ENCODE measurements at regions not wholly inside any gene's neighbourhood (a gene's known extent, or its start where the extent isn't known, plus 50 kb on each side); places are given as distances from the start of the nearest gene placed in this dataset.

DNA sequence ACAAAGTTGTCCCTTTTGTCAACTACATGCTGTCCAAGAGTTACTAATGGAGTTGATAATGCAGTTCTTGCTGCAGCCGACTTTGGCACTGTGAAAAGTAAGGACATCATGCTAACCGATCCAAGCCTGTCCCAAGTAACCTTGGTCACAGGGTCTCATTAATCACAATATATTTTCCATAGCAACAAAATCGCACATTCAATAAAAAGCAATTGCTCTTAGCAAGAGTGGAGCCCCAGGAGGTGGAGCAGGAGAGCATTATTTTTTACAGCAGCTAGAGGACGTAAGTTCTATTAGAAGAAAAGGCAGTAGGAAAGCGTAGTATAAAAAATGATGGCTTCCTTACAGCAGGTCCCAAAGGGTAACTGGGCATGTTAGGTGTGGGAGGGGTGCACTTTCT, 570.3 kb downstream of the EBF1 start:
- peak; percentile 87 for DNase-seq
- Histone ChIP-seq H3K27ac (ENCODE audit: low read length) (no peak overlapping the region), H3K9me3 (replicated peaks; ENCODE audit: control insufficient read depth, low read depth, low read length) (no peaks in the 10 kb centered on the region), H3K27me3 (ENCODE audit: control insufficient read depth, insufficient read depth, low read length) (no peaks in the 10 kb centered on the region), H3K4me1 (ENCODE audit: control insufficient read depth, insufficient read depth, low read length) (peaks cover 2% of the 10 kb centered on the region), H3K4me3 (ENCODE audit: low read length) (no peak overlapping the region), H3K36me3 (ENCODE audit: control insufficient read depth, insufficient read depth, low read length) (no peaks in the 10 kb centered on the region)
- 60% methylated on average over 1 of the region's 5 CpGs for WGBS (ENCODE audit: insufficient coverage)

DNA sequence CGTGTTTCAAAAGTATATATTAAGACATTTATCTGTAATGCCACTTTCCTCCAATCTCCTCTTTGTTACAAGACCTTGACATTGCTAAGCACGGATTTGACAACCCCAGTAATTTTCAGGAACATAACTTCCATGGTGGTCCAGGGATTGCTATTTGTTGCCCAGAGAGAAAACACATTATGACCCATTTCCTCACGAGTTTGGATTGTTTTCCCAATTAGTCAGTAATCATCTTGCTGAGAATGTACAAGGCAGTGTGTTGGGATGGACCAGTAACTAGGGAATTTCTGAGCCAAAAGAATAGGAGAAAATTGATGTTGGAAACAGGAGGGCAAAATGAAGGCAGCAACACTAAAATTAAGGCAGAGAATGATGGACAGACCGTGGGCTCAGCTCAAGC, 574.1 kb downstream of the EBF1 start:
- Histone ChIP-seq H3K27me3 (ENCODE audit: control insufficient read depth, insufficient read depth, low read length) (no peaks in the 10 kb centered on the region), H3K9me3 (replicated peaks; ENCODE audit: control insufficient read depth, low read depth, low read length) (no peaks in the 10 kb centered on the region), H3K27ac (ENCODE audit: low read length) (no peak overlapping the region), H3K4me3 (ENCODE audit: low read length) (no peak overlapping the region), H3K36me3 (ENCODE audit: control insufficient read depth, insufficient read depth, low read length) (no peaks in the 10 kb centered on the region), H3K4me1 (ENCODE audit: control insufficient read depth, insufficient read depth, low read length) (peaks cover 5% of the 10 kb centered on the region)
- 67% methylated on average over 1 of the region's 4 CpGs for WGBS (ENCODE audit: insufficient coverage)
- peak; percentile 55 for DNase-seq

DNA sequence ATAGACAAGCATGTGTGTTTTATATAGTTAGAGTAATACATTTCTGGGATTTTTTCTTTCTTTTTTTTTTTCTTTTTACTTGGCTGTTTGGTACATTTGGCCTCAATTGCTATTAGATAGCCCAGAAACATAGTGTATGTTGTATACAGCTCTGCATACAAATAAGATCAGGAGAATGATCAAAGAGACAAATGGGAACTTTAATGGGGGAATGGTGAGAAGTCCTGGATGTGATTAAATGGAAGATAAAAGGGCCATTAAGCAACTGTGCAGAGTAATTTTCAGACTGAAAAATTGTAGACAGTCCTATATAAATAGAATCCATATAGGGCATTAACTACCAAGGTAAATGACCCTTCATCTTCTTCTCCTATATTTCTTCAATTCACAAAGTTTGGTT, 575.6 kb downstream of the EBF1 start:
- Histone ChIP-seq H3K36me3 (ENCODE audit: control insufficient read depth, insufficient read depth, low read length) (no peaks in the 10 kb centered on the region), H3K4me1 (ENCODE audit: control insufficient read depth, insufficient read depth, low read length) (peaks cover 5% of the 10 kb centered on the region), H3K9me3 (replicated peaks; ENCODE audit: control insufficient read depth, low read depth, low read length) (no peaks in the 10 kb centered on the region), H3K27ac (ENCODE audit: low read length) (peak overlapping the region; percentile 82), H3K4me3 (ENCODE audit: low read length) (no peak overlapping the region), H3K27me3 (ENCODE audit: control insufficient read depth, insufficient read depth, low read length) (no peaks in the 10 kb centered on the region)
- DNase-seq = no peak

DNA sequence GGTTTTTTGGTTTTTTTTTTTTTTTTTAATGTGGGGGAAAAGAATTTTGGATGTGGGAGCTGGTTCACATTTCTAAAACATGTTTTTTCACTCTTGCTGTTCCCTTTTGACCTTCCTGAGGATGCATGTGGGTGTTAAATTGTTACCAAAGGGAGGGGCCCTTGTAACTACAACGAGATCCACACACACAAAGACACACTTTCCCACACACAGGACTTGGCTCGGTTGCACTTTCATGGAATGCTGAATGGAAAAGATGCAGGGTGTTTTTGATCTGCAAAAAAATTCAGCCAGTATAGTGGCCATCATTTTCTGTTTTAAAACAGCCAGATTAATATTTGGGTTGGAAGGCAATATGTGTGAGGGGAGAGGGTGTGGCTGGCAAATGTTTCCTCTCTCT, 576.9 kb downstream of the EBF1 start:
- Histone ChIP-seq H3K27me3 (ENCODE audit: control insufficient read depth, insufficient read depth, low read length) (no peaks in the 10 kb centered on the region), H3K9me3 (replicated peaks; ENCODE audit: control insufficient read depth, low read depth, low read length) (no peaks in the 10 kb centered on the region), H3K4me3 (ENCODE audit: low read length) (no peak overlapping the region), H3K36me3 (ENCODE audit: control insufficient read depth, insufficient read depth, low read length) (no peaks in the 10 kb centered on the region), H3K27ac (ENCODE audit: low read length) (peak overlapping the region; percentile 82), H3K4me1 (ENCODE audit: control insufficient read depth, insufficient read depth, low read length) (peaks cover 5% of the 10 kb centered on the region)
- peak; percentile 98 for DNase-seq
- no CpG with 5 or more reads among the region's 2 CpGs for WGBS (ENCODE audit: insufficient coverage)

DNA sequence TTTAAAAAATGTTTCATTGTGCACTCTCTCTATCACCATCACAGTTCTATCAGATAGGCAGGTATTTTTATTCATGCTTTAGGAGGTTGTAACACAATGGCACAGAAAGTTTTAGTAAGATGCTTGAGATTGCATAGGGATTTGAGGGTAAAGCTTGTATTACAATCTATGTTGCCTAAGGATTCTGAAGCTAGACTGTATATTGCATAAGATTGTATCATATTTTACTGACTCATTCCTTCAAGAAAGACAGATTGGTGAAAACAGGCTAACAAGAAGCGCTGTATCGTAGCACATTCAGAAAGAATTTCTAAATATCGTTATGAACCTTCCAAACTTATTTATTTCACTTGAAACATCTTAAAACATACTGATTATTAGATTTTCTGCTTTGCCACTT, 577.7 kb downstream of the EBF1 start:
- no peaks in the 10 kb centered on the region for H3K9me3 ChIP-seq (replicated peaks; ENCODE audit: control insufficient read depth, low read depth, low read length)
- WGBS (ENCODE audit: insufficient coverage) = no CpG with 5 or more reads among the region's 3 CpGs
- no peak overlapping the region for H3K4me3 ChIP-seq (ENCODE audit: low read length)
- DNase-seq = no peak
- H3K36me3 ChIP-seq (ENCODE audit: control insufficient read depth, insufficient read depth, low read length) = no peaks in the 10 kb centered on the region
- no peaks in the 10 kb centered on the region for H3K27me3 ChIP-seq (ENCODE audit: control insufficient read depth, insufficient read depth, low read length)
- H3K27ac ChIP-seq (ENCODE audit: low read length) = peak overlapping the region; percentile 82
- peaks cover 5% of the 10 kb centered on the region for H3K4me1 ChIP-seq (ENCODE audit: control insufficient read depth, insufficient read depth, low read length)

DNA sequence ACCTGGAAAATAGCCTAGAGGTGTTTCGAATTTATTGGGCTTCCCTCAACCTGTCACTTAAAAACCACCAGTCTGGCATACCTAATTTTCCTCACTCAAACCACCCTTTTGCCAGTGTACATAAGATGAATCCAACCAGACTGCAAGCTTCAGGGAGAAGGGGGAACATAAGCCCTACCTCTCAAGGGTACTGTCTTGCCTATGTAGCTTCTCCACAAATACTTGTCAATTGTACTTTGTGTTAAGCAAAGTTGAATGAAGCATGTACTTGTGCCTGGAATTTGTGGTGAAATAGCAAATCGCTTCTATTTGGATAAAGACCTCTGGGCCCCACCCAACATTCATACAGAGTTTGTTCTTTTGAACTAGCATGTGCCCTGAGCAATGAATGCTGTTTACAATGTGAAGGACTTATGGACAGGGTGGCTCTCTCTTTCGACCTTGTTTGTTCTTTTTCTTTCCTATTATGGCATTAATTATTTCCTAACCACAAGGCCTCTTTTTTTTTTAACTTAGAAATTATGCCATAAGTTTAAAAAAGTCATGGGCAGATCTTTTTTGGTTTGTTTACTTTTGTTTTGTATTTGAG, 580.2 kb downstream of the EBF1 start:
- no CpG with 5 or more reads among the region's 3 CpGs for WGBS (ENCODE audit: insufficient coverage)
- Histone ChIP-seq H3K4me1 (ENCODE audit: control insufficient read depth, insufficient read depth, low read length) (peaks cover 3% of the 10 kb centered on the region), H3K4me3 (ENCODE audit: low read length) (no peak overlapping the region), H3K36me3 (ENCODE audit: control insufficient read depth, insufficient read depth, low read length) (no peaks in the 10 kb centered on the region), H3K9me3 (replicated peaks; ENCODE audit: control insufficient read depth, low read depth, low read length) (no peaks in the 10 kb centered on the region), H3K27me3 (ENCODE audit: control insufficient read depth, insufficient read depth, low read length) (no peaks in the 10 kb centered on the region), H3K27ac (ENCODE audit: low read length) (no peak overlapping the region)
- DNase-seq = no peak

DNA sequence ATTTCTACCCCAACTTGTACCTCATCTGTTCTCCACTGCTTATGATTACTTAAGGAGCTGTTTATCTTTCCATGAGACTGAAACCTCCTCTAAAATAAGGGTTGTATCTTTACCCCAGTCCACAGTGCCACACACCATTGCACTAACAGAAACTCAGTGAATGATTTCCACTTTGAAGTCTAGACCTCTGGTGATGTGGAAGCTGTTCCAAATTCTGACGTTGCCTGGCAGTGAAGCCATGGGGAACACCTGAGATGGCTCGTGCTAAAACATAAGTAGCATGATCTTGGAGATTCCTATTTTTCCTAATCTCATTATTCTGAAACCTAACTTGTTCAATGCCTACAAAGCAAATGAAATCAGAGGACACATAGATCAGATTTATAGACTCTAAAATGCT, 583.2 kb downstream of the EBF1 start:
- no peaks in the 10 kb centered on the region for H3K4me1 ChIP-seq (ENCODE audit: control insufficient read depth, insufficient read depth, low read length)
- no peaks in the 10 kb centered on the region for H3K36me3 ChIP-seq (ENCODE audit: control insufficient read depth, insufficient read depth, low read length)
- no peak overlapping the region for H3K27ac ChIP-seq (ENCODE audit: low read length)
- no peak for DNase-seq
- no peaks in the 10 kb centered on the region for H3K9me3 ChIP-seq (replicated peaks; ENCODE audit: control insufficient read depth, low read depth, low read length)
- no peaks in the 10 kb centered on the region for H3K27me3 ChIP-seq (ENCODE audit: control insufficient read depth, insufficient read depth, low read length)
- H3K4me3 ChIP-seq (ENCODE audit: low read length) = no peak overlapping the region
- no CpG with 5 or more reads among the region's 2 CpGs for WGBS (ENCODE audit: insufficient coverage)

DNA sequence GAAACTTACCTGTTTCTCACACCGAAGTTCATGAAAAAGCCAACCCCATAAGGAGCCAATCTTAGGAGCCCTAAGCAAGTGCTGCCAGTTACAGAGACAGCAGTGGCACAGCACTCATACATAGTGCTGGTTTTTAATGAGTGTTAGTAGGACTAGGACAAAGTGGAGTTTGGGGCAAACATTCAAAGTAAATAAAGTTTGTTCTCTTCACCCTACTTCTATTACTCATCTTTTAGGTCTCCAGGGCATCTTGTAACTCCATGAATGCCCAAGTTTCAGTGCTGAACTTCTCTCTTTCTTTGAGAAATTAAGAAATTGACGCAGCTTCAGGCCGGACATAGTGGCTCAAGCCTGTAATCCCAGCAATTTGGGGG, 584.7 kb downstream of the EBF1 start:
- H3K9me3 ChIP-seq (replicated peaks; ENCODE audit: control insufficient read depth, low read depth, low read length) = no peaks in the 10 kb centered on the region
- H3K27me3 ChIP-seq (ENCODE audit: control insufficient read depth, insufficient read depth, low read length) = no peaks in the 10 kb centered on the region
- no peak for DNase-seq
- H3K36me3 ChIP-seq (ENCODE audit: control insufficient read depth, insufficient read depth, low read length) = no peaks in the 10 kb centered on the region
- peak overlapping the region; percentile 62 for H3K27ac ChIP-seq (ENCODE audit: low read length)
- H3K4me1 ChIP-seq (ENCODE audit: control insufficient read depth, insufficient read depth, low read length) = no peaks in the 10 kb centered on the region
- no peak overlapping the region for H3K4me3 ChIP-seq (ENCODE audit: low read length)
- WGBS (ENCODE audit: insufficient coverage) = 76% methylated on average over 2 of the region's 3 CpGs

DNA sequence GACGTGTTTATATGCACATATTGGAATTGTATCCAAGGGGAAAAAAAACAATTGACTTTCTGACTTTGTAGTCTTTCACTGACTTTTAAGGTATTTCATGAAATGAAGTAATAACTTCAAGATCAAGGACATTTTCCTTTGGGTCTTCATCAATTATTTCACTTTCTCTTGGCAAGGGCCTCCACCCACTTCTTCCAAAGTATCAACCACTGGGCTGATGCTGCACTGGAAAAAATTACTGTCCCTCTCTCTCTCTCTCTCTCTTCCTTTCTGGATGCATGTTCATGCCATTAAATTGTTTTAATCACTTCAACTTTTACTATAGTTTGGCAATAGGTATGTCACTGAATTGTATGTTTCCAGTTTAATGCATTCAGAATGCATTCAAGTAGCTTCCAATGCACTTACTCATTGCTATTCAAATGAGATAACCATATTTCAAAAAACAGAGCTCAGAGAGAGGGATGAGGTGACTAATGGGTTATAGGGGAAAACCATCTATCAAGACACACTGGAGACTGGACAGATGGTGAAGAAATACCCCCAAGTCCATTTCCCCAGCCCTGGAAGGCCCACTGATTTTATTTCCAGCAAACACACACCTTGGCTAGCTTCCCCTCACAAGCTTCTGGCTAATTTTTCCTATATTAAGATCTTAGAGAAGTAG, 585.3 kb downstream of the EBF1 start:
- Histone ChIP-seq H3K9me3 (replicated peaks; ENCODE audit: control insufficient read depth, low read depth, low read length) (no peaks in the 10 kb centered on the region), H3K36me3 (ENCODE audit: control insufficient read depth, insufficient read depth, low read length) (no peaks in the 10 kb centered on the region), H3K4me3 (ENCODE audit: low read length) (no peak overlapping the region), H3K4me1 (ENCODE audit: control insufficient read depth, insufficient read depth, low read length) (no peaks in the 10 kb centered on the region), H3K27me3 (ENCODE audit: control insufficient read depth, insufficient read depth, low read length) (no peaks in the 10 kb centered on the region), H3K27ac (ENCODE audit: low read length) (peak overlapping the region; percentile 70)
- no CpG with 5 or more reads among the region's 1 CpG for WGBS (ENCODE audit: insufficient coverage)
- peak; percentile 94 for DNase-seq

DNA sequence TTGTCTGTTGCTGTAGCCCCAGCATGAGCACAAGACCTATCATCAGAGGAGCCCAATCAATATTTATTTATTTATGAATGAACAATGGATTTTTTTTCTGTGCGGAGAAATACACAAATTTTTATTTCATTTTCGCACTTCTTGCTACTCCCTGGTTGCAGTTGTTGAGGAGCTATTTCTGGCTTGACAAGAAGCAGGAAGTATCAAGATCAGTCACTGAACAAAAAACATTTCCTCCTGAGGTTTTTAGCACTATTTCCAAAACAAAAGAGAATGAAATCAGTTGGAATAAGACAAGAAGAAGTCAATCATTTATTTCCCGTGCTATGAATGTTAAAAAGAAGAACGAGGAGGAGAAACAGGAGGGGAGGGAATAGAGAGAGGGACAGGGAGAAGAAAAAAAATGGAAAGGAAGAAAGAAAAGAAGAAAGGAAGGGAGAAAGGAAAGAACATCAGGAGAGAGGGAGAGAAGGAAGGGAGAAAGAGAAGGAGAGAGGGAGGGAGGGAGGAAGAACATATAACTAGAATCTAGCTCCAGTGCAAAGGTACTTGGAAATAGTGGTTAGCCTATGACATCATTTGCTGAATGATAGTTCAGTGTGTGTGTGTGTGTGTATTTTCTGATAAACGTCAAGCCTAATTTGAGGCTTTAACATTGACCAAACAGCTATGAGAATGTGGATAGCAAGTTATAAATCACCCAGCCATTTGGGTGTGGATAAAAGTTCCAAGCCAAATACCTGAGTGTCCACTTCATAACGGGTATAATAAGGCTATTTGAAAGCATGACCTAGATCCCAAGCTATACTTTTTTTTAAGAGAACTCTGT, 586.0 kb downstream of the EBF1 start:
- 25% methylated on average over 2 of the region's 6 CpGs for WGBS (ENCODE audit: insufficient coverage)
- no peaks in the 10 kb centered on the region for H3K27me3 ChIP-seq (ENCODE audit: control insufficient read depth, insufficient read depth, low read length)
- H3K36me3 ChIP-seq (ENCODE audit: control insufficient read depth, insufficient read depth, low read length) = no peaks in the 10 kb centered on the region
- peak; percentile 60 for DNase-seq
- H3K27ac ChIP-seq (ENCODE audit: low read length) = peak overlapping the region; percentile 70
- H3K4me1 ChIP-seq (ENCODE audit: control insufficient read depth, insufficient read depth, low read length) = no peaks in the 10 kb centered on the region
- no peak overlapping the region for H3K4me3 ChIP-seq (ENCODE audit: low read length)
- H3K9me3 ChIP-seq (replicated peaks; ENCODE audit: control insufficient read depth, low read depth, low read length) = no peaks in the 10 kb centered on the region

Data from muscle of leg (tissue), 3 donors.